ENCODE measurements at regions not wholly inside any gene's neighbourhood (a gene's known extent, or its start where the extent isn't known, plus 50 kb on each side); places are given as distances from the start of the nearest gene placed in this dataset.

- DNase-seq (ENCODE audit: low read depth), result no peak
These were observed 137.0 kb upstream of the LINGO1 start for GRCh38 chr15:77769700-77770099.

DNA sequence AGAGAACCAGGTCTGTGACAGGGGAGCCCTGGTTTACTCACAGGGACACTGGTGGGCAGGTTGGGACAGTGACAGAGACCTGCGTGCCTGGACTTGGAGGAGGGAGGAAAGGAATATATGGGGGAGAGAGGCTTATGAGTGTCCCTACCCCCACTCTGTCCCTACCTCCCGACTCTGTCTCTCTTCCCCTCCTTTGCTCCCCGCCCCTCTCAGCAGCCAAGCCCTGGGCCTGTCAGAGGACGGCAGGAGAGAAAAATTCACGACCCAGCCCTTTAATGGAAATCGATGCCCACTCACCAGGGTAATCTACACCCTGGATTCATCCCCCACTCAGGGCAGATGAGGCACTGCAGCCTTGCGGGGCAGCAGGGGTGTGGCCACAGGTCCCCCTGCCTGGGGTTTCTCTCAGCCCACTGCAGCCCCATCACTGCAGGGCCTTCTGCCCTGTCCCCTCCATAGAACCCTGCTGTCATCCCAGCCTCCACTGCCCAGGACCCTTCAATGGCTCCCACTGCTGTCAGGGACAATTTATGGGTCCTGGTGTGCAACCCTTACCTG is 135.9 kb upstream of the LINGO1 start:
- DNase-seq (ENCODE audit: low read depth), result no peak

DNA sequence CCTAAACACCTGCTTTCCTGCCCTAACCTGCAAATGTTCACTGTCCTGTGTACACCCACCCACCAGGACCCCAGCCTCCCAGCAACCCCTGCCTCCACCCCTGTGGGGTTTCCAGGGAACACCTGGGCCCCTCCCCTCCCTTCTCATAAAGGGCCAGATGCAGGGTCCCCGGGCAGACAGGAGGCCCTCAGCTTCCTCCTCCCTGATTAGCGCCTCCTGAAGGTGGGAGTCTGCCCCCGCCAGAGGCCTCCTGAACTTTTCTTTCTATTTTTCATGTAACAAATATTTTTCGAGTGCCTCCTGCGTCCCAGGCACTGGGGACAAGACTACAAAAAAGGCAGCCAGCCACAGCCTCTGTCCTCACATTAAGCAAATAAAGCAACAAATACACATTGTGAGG is 135.4 kb upstream of the LINGO1 start:
- no peak for DNase-seq (ENCODE audit: low read depth)

- DNase-seq (ENCODE audit: low read depth), result no peak
These were observed 131.4 kb upstream of the LINGO1 start for GRCh38 chr15:77764095-77764494.

DNA sequence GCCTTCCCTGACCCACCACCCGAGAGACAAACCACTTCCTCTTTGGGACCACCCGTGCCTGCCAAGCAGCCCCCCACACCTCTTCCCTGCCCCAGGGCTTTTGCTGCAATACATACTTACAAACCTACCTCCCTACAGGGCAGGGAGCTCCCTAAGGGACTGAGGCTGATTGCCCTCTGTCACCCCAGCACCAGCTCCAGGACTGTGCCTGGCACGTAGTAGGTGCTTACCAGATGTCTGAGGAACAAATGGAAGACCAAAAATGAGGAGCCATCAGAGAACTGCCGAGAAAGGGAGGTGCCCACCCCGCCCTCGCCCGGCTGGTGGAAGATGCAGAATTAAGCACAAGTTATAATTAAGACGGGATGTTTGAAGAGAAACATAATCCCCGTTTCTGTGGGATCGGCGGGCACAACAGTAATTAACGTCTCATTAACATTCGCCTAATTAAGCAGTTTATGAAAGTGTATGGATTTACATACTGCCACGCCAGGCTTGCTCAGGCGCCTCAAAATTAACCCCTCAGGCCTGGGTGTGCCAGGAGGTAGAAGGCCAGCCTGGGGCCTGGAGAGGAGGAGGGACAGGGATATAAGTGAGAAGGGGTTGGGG is 130.1 kb upstream of the LINGO1 start:
- DNase-seq (ENCODE audit: low read depth), result no peak

GRCh38 chr15:77759896-77760592 is 127.3 kb upstream of the LINGO1 start:
- DNase-seq (ENCODE audit: low read depth), result no peak

- DNase-seq (ENCODE audit: low read depth), result no peak
These were observed 121.2 kb upstream of the LINGO1 start for GRCh38 chr15:77753939-77754338.

DNA sequence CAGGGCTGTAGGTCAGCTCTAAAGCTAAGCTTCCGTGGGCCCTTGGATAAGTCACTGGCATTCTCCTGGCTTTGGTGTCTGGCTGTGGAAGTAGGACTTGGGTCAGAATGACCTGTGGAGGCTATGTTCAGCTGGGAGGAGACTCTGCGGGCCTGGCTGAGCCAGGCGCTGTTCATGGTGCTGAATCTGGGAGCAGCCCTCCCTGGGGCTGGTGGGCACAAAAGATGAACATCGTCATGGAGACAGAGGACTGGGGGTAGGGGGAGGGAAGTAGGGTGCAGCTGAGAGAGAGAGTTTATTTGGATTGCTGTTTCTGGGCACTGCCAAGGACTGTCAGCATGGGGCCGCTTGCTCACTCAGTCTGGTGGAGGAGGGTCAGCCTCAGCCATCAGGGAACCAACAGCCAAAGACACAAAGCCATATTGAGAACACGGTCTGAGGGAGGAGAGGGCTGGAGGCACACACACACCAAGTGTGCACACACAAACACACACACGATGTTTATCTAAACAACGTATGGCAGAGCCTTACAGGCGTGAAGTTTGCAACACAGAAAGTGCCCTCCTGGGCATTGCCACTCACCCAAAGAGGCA is 120.7 kb upstream of the LINGO1 start:
- DNase-seq (ENCODE audit: low read depth), result peak; percentile 14

GRCh38 chr15:77749998-77750540 is 117.4 kb upstream of the LINGO1 start:
- no peak for DNase-seq (ENCODE audit: low read depth)

DNA sequence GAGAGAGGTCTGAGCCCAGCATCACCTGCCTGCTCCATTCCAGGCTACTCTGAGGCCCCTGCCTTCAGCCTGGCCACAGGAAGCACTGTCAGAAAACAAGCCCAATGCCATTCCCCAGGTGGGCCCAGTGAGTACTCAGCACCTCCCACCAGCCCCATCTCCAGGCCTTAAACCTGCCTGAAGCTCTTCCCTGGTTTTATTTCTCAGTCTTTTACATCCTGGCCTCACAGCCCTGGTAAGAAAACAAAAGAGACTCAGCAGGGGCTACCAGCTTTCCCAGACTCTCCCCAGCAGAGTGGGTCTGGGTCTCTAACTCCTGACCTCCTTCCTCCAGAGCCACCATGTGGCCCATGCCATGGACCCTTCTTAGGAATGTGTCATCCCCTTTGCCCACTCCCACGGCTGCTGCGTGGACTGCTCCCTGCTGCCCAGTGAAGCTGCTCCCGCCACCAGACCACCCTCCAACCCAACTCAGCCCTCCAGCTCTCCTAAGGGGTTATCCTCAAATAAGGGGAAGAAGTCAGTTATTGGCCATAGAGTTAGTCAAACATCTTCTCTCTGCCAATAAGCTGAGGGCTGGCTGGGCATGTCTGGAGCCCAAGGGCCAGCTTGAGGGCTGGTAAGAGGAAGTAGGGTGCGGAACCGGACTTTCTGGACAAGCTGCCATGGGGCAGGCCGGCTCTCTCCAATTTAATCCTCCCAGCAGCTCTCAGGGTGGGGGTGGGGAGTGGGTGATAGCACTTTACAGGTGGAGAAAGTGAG is 116.7 kb upstream of the LINGO1 start:
- DNase-seq (ENCODE audit: low read depth), result no peak

- no peak for DNase-seq (ENCODE audit: low read depth)
These were observed 115.7 kb upstream of the LINGO1 start for GRCh38 chr15:77748078-77749064.

GRCh38 chr15:77747175-77748077 is 114.7 kb upstream of the LINGO1 start:
- no peak for DNase-seq (ENCODE audit: low read depth)

GRCh38 chr15:77746254-77747174 is 113.8 kb upstream of the LINGO1 start:
- DNase-seq (ENCODE audit: low read depth), result no peak

DNA sequence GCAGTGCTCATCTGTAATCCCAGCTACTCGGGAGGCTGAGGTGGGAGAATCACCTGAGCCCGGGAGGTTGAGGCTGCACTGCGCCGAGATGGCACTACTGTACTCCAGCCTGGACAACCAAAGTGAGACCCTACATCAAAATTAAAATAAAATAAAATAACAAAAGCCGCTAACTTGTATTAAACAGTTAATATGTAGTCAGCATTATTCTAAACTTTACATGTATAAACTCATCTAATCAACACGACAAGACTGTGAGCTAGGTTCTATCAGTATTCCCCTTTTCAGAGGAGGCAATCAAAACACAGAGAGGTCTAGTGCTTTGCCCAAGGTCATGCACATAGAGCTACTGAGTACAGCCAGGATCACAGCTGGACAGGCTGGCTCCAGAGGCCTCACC is 111.7 kb upstream of the LINGO1 start:
- no peak for DNase-seq (ENCODE audit: low read depth)

DNA sequence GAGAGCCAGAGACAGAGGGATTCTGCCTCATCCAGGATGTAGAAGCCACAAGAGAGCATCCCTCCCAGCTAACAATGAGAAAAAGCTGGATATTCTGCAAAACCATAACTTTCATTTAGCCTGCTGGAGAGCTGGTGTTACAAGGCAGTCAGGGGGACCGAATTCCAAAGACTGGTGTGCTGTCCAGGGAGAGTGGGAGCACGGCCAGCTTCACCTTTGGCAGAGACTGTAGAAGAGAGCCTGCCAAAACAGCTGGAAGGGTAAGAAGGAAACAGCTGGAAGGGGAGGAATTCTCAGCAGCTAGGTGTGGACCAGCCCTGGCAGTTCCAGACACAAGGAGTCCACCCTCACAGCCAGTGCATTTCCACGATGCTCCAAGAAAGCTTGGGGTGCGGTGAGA is 109.9 kb upstream of the LINGO1 start:
- DNase-seq (ENCODE audit: low read depth), result no peak

- DNase-seq (ENCODE audit: low read depth), result no peak
These were observed 109.4 kb upstream of the LINGO1 start for GRCh38 chr15:77742127-77742526.

DNA sequence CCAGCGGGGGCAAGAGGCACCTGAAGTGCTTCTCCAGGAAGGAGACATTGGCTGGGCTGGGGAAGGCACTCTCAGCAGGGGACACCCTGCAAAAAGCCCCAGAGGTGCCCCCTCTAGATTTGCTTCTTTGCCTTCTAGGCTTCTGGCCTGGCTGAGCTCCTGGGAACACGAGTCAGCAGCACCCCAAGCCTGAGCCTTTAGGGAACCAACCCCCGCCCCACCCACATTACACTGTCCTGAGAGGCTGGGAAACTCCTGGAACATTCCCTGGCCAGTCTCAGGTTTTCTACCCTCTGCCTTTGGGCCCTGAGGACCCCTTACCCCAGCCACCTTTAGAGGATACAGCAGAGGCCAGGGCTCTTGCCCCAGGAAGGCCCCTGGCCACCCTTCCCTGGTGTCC is 108.4 kb upstream of the LINGO1 start:
- no peak for DNase-seq (ENCODE audit: low read depth)
